AG09319 (cell line): ENCODE measurements at regions not wholly inside any gene's neighbourhood (a gene's known extent, or its start where the extent isn't known, plus 50 kb on each side); places are given as distances from the start of the nearest gene placed in this dataset.

Source experiments
- DNase-seq: peaks from one replicate; pipeline ENCODE4 v3.0.0-alpha.2; 2010; ENCODE audit warnings: low read depth; ENCODE audit errors: extremely low read depth
- CTCF ChIP-seq: IDR thresholded peaks from 2 replicates; pipeline ENCODE4 v1.5.1; 2011; ENCODE audit warnings: low read depth, mild to moderate bottlenecking, inconsistent platforms, low read length, moderate library complexity

GRCh38 chr19:31659897-31660210, 310.6 kb upstream of the TSHZ3 start:
- no peak for TF ChIP-seq CTCF

DNA sequence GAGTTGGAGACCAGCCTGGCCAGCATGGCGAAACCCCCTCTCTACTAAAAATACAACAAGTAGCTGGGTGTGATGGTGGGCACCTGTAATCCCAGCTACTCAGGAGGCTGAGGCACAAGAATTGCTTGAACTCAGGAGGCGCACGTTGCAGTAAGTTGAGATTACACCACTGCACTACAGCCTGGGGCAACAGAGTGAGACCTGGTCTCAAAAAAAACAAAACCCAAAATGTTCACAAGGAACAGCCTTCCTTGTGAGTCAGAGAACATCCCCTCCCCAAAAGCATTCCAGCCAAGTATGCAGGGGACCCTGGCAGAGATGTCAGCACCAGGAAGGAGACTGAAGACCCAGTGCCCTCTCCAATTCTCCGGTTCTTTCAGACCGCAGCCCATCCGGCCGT, 314.9 kb upstream of the TSHZ3 start:
- no peak for DNase-seq
- TF ChIP-seq CTCF = no peak

More at GRCh38 chr19:31659897-31660210, 310.6 kb upstream of the TSHZ3 start:
- DNase-seq = no peak

DNA sequence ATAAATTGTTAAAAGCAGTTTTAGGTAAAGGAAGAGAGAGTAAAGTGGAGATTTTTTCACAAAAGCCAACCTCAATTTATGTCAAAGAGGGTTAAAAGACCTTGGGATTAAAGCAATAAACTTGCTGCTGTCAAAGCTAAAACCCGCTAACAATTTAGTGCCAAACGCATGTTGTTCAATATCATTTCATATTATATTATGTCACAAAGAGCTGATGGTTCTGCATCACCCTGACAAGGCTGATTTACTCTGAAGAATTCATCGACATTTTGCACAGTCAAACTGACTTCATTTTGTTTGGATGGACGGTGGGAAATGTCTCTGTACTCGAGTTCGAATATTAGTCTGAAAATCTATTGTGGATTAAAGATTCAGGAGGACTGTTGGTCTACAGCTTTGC, 315.8 kb upstream of the TSHZ3 start:
- no peak for TF ChIP-seq CTCF
- DNase-seq = no peak

GRCh38 chr19:31666126-31666525, 316.9 kb upstream of the TSHZ3 start:
- no peak for DNase-seq
- no peak for TF ChIP-seq CTCF

- no peak for DNase-seq
- TF ChIP-seq CTCF = no peak
Observed at GRCh38 chr19:31667106-31667505, 317.9 kb upstream of the TSHZ3 start.

- DNase-seq = no peak
- no peak for TF ChIP-seq CTCF
Observed at GRCh38 chr19:31668921-31669320, 319.7 kb upstream of the TSHZ3 start.

GRCh38 chr19:31670931-31671330, 321.7 kb upstream of the TSHZ3 start:
- TF ChIP-seq CTCF = no peak
- DNase-seq = no peak
